ENCODE measurements at regions not wholly inside any gene's neighbourhood (a gene's known extent, or its start where the extent isn't known, plus 50 kb on each side); places are given as distances from the start of the nearest gene placed in this dataset.

GRCh38 chr12:41992692-41993215 is 151.9 kb downstream of the GXYLT1 start:
- no peak for TF ChIP-seq GATA3 (IDR thresholded peaks at IDR 0.05; ENCODE audit: low read depth, low read length)
- TF ChIP-seq GATA2 (IDR thresholded peaks at IDR 0.05; ENCODE audit: low read depth, low read length) = no peak

DNA sequence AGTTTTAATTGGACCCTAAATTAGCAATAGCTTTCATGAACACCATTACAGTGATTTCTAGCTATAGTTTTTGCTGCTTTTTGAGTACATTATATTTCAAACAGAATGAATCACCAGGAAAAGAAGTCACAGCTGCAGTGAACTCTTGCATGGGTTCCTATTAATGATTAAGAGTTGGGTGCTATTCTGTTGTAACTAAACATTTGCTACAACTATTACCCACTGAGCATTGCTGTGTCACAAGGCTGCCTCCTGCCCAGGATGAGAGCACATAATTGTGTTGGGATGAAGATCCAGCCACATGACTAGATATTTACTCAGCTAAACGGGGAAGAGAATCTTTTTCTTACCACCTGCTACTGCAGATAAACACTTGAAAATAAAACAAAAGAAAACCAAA is 152.7 kb downstream of the GXYLT1 start:
- TF ChIP-seq GATA3 (IDR thresholded peaks at IDR 0.05; ENCODE audit: low read depth, low read length) (no peak), GATA2 (IDR thresholded peaks at IDR 0.05; ENCODE audit: low read depth, low read length) (no peak)

GRCh38 chr12:41988715-41989114 is 156.0 kb downstream of the GXYLT1 start:
- TF ChIP-seq GATA2 (IDR thresholded peaks at IDR 0.05; ENCODE audit: low read depth, low read length) = no peak
- TF ChIP-seq GATA3 (IDR thresholded peaks at IDR 0.05; ENCODE audit: low read depth, low read length) = no peak

DNA sequence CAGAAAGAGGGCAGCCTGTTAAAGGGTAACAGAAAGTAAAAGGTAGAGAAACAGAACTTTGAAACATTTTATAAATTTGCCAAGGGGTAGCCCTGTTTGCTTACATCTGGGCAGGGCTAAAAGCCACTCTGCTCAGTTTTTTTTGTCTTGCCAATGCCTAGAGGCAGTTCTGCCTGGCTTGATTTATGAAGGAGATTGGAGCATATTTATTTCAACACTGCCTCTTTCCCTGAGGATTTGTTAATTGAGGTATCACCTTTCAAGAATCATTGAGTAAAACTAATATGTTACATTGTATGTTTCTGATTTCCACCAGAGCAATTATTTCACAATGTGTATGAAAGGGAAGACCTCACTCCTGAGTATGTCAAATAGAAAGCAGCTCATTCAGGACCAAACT is 160.8 kb downstream of the GXYLT1 start:
- no peak for TF ChIP-seq GATA2 (IDR thresholded peaks at IDR 0.05; ENCODE audit: low read depth, low read length)
- no peak for TF ChIP-seq GATA3 (IDR thresholded peaks at IDR 0.05; ENCODE audit: low read depth, low read length)

GRCh38 chr12:41983394-41983793 is 161.3 kb downstream of the GXYLT1 start:
- TF ChIP-seq GATA2 (IDR thresholded peaks at IDR 0.05; ENCODE audit: low read depth, low read length) (no peak), GATA3 (IDR thresholded peaks at IDR 0.05; ENCODE audit: low read depth, low read length) (no peak)

DNA sequence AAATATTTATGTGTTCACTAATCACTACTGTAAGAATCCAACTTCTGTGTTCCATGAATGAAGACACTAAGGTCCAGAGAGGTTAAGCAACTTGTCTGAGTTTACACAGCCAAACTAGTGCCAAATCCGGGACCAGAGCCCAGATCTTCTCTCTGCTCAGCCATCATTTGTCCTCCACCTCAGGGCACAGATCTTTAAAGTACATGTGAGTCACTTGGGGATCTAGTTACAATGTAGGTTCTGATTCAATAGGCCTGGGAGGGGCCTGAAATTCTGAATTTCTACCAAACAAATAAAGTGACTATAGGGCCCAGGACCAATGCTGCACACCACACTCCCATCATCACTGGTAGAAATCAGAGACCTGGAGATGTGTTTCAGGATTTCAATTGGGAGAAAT is 162.9 kb downstream of the GXYLT1 start:
- no peak for TF ChIP-seq GATA3 (IDR thresholded peaks at IDR 0.05; ENCODE audit: low read depth, low read length)
- no peak for TF ChIP-seq GATA2 (IDR thresholded peaks at IDR 0.05; ENCODE audit: low read depth, low read length)

DNA sequence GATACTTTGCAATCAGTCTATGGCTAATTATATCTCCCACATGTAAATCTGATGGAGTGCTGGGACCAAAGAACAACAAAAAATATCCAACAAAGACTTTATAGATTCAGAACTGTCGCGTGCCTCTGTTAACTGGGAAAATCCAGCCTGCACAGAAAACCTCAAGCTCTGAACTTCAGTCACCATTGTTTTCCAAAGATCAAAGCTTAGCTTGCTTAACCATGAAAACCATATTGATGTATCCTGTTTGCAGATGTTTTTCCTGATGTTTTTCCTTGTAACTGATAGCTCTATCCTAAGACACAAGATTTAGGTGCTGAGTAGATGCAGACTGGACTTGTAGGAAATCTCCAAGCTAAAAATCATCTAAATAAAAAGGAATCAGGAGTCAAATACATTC is 163.7 kb downstream of the GXYLT1 start:
- TF ChIP-seq GATA2 (IDR thresholded peaks at IDR 0.05; ENCODE audit: low read depth, low read length) (no peak), GATA3 (IDR thresholded peaks at IDR 0.05; ENCODE audit: low read depth, low read length) (no peak)

- TF ChIP-seq GATA2 (IDR thresholded peaks at IDR 0.05; ENCODE audit: low read depth, low read length) (no peak), GATA3 (IDR thresholded peaks at IDR 0.05; ENCODE audit: low read depth, low read length) (no peak)
Measured at GRCh38 chr12:41980390-41980789, 164.3 kb downstream of the GXYLT1 start.

DNA sequence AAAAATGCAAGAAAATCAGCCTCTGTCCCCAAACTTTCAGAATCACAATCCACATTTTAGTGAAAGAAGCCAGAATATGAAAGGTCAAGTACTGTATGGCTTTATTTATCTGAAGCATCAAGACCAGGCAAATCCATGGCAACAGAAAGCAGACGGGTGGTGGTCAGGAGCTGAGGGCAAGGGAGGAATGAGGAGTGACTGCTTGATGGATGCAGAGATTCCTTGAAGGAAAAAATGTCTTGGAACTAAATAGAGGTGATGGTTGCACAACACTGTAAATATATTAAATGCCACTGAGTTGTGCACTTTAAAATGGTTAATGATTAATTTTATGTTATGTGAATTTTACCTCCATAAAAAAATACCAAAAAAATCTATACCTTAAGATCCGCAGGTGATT is 165.1 kb downstream of the GXYLT1 start:
- TF ChIP-seq GATA2 (IDR thresholded peaks at IDR 0.05; ENCODE audit: low read depth, low read length) (no peak), GATA3 (IDR thresholded peaks at IDR 0.05; ENCODE audit: low read depth, low read length) (no peak)

DNA sequence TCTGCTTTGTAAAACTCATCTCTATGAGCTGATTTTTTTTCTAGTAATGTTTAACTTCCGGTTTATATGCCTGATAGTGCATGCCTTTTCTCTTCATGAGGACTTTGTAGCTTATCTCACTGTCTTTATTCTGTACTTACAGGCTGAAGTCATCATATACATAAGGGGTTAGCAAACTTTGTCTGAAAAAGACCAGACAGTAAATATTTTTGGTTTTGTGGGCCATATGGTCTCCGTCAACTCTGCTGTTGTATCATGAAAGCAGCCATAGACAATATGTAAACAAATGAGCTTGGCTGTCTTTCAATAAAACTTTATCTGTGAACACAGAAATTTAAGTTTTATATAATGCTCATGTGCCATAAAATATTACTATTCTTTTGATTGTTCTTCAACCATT is 172.1 kb downstream of the GXYLT1 start:
- TF ChIP-seq GATA3 (IDR thresholded peaks at IDR 0.05; ENCODE audit: low read depth, low read length) = no peak
- TF ChIP-seq GATA2 (IDR thresholded peaks at IDR 0.05; ENCODE audit: low read depth, low read length) = no peak

DNA sequence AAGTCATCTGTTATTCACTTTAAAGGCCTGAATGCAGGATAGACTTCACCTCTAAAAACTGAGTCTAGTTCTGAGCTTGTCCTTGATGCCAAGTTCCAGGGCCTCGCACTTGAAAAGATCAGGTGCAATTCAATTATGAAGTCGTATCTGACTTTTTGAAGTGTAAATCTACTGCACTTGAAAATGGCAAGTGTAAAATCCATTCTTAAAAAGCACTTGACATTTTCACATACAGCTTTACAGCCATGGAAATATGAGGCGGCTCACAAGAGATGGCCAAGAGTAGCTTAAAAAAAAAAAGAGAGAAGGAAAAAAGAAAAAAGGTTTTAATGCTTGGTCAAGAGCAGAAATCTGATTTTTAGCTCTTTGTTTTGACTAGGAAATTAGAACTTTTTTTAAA is 172.5 kb downstream of the GXYLT1 start:
- TF ChIP-seq GATA3 (IDR thresholded peaks at IDR 0.05; ENCODE audit: low read depth, low read length) (no peak), GATA2 (IDR thresholded peaks at IDR 0.05; ENCODE audit: low read depth, low read length) (no peak)

DNA sequence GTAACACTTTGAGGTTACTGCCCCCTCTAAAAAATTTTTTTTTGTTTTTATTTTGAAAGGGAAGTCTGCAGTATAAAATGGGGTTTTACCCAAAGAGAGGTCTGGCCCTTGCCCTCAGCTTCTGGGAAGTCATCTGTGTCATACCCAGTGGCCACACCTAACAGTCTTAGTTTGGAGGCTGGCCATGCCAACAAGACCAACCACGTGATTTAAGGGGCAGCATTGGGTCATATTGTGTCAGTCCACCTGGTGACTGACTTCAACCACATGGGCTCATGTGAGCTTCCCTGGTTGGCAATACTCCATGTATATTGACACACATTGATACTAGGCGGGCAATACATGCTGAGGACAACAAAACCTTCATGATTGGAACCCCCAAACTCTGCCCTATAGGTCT is 173.9 kb downstream of the GXYLT1 start:
- TF ChIP-seq GATA3 (IDR thresholded peaks at IDR 0.05; ENCODE audit: low read depth, low read length) (no peak), GATA2 (IDR thresholded peaks at IDR 0.05; ENCODE audit: low read depth, low read length) (no peak)

DNA sequence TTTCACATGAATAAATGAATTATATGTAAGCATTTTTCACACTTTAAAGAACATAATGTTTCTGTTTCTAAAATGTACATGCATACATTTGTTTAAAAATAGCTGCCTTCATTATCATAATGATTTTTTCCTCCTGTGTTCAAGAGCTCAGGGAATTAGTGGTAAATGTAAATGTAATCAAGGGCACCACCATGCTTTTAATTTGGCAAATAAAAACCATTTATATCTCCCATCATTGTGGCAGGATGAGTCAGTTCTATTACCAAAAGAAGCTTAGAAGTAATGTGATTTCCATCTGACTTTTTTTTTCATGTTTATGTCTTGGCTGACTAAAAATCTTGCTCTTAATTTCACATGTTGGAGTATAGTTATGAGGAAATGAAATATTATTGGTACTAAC is 176.1 kb downstream of the GXYLT1 start:
- TF ChIP-seq GATA3 (IDR thresholded peaks at IDR 0.05; ENCODE audit: low read depth, low read length) = no peak
- no peak for TF ChIP-seq GATA2 (IDR thresholded peaks at IDR 0.05; ENCODE audit: low read depth, low read length)

DNA sequence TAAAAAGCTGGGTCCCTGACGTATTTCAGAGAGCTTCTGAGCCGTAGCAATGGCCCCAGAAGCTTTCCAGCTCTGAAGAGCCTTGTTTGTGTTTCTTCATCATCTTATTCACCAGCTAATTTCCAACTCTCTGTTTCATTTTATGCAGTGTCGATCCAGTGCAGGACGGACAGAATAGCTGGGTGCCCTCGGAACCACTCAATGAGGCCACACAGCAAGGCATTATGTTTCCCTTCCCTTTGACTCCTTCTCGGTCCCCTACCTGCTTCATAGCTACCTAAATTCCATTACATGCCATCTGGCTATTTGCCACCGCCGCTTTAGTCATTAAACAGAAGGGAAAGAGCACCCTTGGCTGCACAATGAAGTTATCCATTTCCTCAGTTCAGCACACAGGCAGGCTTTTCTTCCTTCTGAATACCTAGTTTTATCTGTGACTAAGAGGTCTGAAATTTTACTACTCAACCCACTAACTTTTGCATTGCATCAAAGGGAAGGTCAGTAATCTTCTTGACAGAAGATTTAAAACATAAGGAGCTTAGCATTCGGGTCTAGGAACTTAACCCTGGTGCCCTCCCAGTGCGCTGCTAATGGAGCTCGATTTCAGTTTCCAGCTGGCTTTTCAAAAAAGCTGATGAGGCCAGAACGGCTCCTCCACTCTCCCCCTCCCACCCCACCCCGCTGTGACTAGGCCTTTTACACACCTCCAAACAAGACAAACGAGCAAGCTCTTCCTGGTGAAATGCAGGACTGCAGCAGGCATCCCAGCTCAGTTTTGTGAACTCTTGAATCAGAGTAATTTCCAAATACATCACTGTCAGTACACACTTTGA is 176.8 kb downstream of the GXYLT1 start:
- no peak for TF ChIP-seq GATA2 (IDR thresholded peaks at IDR 0.05; ENCODE audit: low read depth, low read length)
- no peak for TF ChIP-seq GATA3 (IDR thresholded peaks at IDR 0.05; ENCODE audit: low read depth, low read length)

DNA sequence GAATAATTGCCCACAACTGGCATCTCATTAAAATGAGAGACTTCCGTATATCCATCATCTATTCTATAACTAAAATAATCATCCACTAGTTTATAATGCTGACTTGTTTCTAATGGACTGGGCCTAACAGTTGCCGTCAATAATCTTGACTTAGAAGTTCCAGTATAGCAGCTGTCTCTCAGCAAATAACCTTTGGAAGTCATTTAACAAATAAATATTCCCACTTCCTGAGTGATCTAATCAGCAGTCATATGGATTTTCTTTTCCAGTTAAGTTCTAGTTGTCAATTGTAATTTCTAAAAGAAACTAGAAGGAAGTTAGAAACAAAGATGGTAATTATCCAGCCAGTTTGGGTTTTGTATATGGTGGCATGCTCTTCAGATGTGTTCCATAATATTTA is 177.8 kb downstream of the GXYLT1 start:
- no peak for TF ChIP-seq GATA3 (IDR thresholded peaks at IDR 0.05; ENCODE audit: low read depth, low read length)
- no peak for TF ChIP-seq GATA2 (IDR thresholded peaks at IDR 0.05; ENCODE audit: low read depth, low read length)
